ENCODE measurements at regions not wholly inside any gene's neighbourhood (a gene's known extent, or its start where the extent isn't known, plus 50 kb on each side); places are given as distances from the start of the nearest gene placed in this dataset.

- DNase-seq (ENCODE audit: low spot score in 2 of 2) (no peak), ATAC-seq (no peak)
- no peak overlapping the region for H3K27ac Mint-ChIP-seq
- H3K36me3 Mint-ChIP-seq, result no peaks in the 10 kb centered on the region
- H3K9me3 Mint-ChIP-seq, result no peaks in the 10 kb centered on the region
Observed at GRCh38 chr10:44468525-44468924, 83.6 kb upstream of the CXCL12 start.

- no peak for ATAC-seq
- no peaks in the 10 kb centered on the region for H3K9me3 Mint-ChIP-seq
- H3K36me3 Mint-ChIP-seq, result no peaks in the 10 kb centered on the region
Observed at GRCh38 chr10:44468965-44469364, 84.1 kb upstream of the CXCL12 start.

GRCh38 chr10:44470784-44471183 lies 85.9 kb upstream of the CXCL12 start:
- Mint-ChIP-seq H3K27ac (no peak overlapping the region), H3K36me3 (no peaks in the 10 kb centered on the region), H3K9me3 (no peaks in the 10 kb centered on the region)
- no peak for ATAC-seq
- no peak for DNase-seq (ENCODE audit: low spot score in 2 of 2)

More at GRCh38 chr10:44468965-44469364, 84.1 kb upstream of the CXCL12 start:
- no peak overlapping the region for H3K27ac Mint-ChIP-seq
- no peak for DNase-seq (ENCODE audit: low spot score in 2 of 2)

GRCh38 chr10:44471410-44471809 lies 86.5 kb upstream of the CXCL12 start:
- H3K27ac Mint-ChIP-seq, result no peak overlapping the region
- no peak for DNase-seq (ENCODE audit: low spot score in 2 of 2)
- peaks cover 0 to 3% of the 10 kb centered on the region in 2 donors for H3K9me3 Mint-ChIP-seq
- H3K36me3 Mint-ChIP-seq, result no peaks in the 10 kb centered on the region
- ATAC-seq, result no peak

- peaks cover 0 to 5% of the 10 kb centered on the region in 2 donors for H3K9me3 Mint-ChIP-seq
- no peaks in the 10 kb centered on the region for H3K36me3 Mint-ChIP-seq
- no peak overlapping the region for H3K27ac Mint-ChIP-seq
- ATAC-seq (no peak), DNase-seq (ENCODE audit: low spot score in 2 of 2) (no peak)
Observed at GRCh38 chr10:44473146-44473545, 88.2 kb upstream of the CXCL12 start.

GRCh38 chr10:44476409-44477045 lies 91.6 kb upstream of the CXCL12 start:
- DNase-seq (ENCODE audit: low spot score in 2 of 2) (no peak), ATAC-seq (no peak)
- peaks cover 3 to 14% of the 10 kb centered on the region in 2 donors for H3K9me3 Mint-ChIP-seq
- no peak overlapping the region for H3K27ac Mint-ChIP-seq
- peaks cover 0 to 5% of the 10 kb centered on the region in 2 donors for H3K36me3 Mint-ChIP-seq

GRCh38 chr10:44477046-44477425 lies 92.1 kb upstream of the CXCL12 start:
- no peak for ATAC-seq
- no peak for DNase-seq (ENCODE audit: low spot score in 2 of 2)
- peaks cover 0 to 7% of the 10 kb centered on the region in 2 donors for H3K36me3 Mint-ChIP-seq
- H3K27ac Mint-ChIP-seq, result no peak overlapping the region
- H3K9me3 Mint-ChIP-seq, result peaks cover 5 to 16% of the 10 kb centered on the region in 2 donors

GRCh38 chr10:44478040-44478439 lies 93.1 kb upstream of the CXCL12 start:
- Mint-ChIP-seq H3K27ac (no peak overlapping the region), H3K36me3 (peaks cover 0 to 7% of the 10 kb centered on the region in 2 donors), H3K9me3 (peaks cover 9 to 19% of the 10 kb centered on the region in 2 donors)
- DNase-seq (ENCODE audit: low spot score in 2 of 2) (no peak), ATAC-seq (no peak)

- Mint-ChIP-seq H3K9me3 (peaks cover 9 to 19% of the 10 kb centered on the region in 2 donors), H3K27ac (no peak overlapping the region), H3K36me3 (peaks cover 0 to 7% of the 10 kb centered on the region in 2 donors)
- ATAC-seq, result no peak
- no peak for DNase-seq (ENCODE audit: low spot score in 2 of 2)
Observed at GRCh38 chr10:44478876-44479705, 94.2 kb upstream of the CXCL12 start.

- H3K36me3 Mint-ChIP-seq, result peaks cover 0 to 23% of the 10 kb centered on the region in 2 donors
- H3K9me3 Mint-ChIP-seq, result peaks cover 11 to 22% of the 10 kb centered on the region in 2 donors
- ATAC-seq (no peak), DNase-seq (ENCODE audit: low spot score in 2 of 2) (no peak)
- no peak overlapping the region for H3K27ac Mint-ChIP-seq
Observed at GRCh38 chr10:44492678-44493077, 107.8 kb upstream of the CXCL12 start.

- ATAC-seq (no peak), DNase-seq (ENCODE audit: low spot score in 2 of 2) (no peak)
- H3K27ac Mint-ChIP-seq, result no peak overlapping the region
- peaks cover 0 to 8% of the 10 kb centered on the region in 2 donors for H3K9me3 Mint-ChIP-seq
- no peaks in the 10 kb centered on the region for H3K36me3 Mint-ChIP-seq
Observed at GRCh38 chr10:44498222-44498621, 113.3 kb upstream of the CXCL12 start.

- H3K9me3 Mint-ChIP-seq, result peaks cover 0 to 13% of the 10 kb centered on the region in 2 donors
- H3K36me3 Mint-ChIP-seq, result no peaks in the 10 kb centered on the region
- DNase-seq (ENCODE audit: low spot score in 2 of 2), result no peak
Observed at GRCh38 chr10:44500451-44500850, 115.6 kb upstream of the CXCL12 start.

GRCh38 chr10:44506386-44506785 lies 121.5 kb upstream of the CXCL12 start:
- Mint-ChIP-seq H3K9me3 (peaks cover 0 to 9% of the 10 kb centered on the region in 2 donors), H3K27ac (no peak overlapping the region), H3K36me3 (no peaks in the 10 kb centered on the region)
- ATAC-seq (no peak), DNase-seq (ENCODE audit: low spot score in 2 of 2) (no peak)

More at GRCh38 chr10:44500451-44500850, 115.6 kb upstream of the CXCL12 start:
- H3K27ac Mint-ChIP-seq, result no peak overlapping the region
- no peak for ATAC-seq

GRCh38 chr10:44510379-44511115 lies 125.7 kb upstream of the CXCL12 start:
- H3K36me3 Mint-ChIP-seq, result no peaks in the 10 kb centered on the region
- H3K9me3 Mint-ChIP-seq, result no peaks in the 10 kb centered on the region
- ATAC-seq (no peak), DNase-seq (ENCODE audit: low spot score in 2 of 2) (no peak)
- no peak overlapping the region for H3K27ac Mint-ChIP-seq

- Mint-ChIP-seq H3K36me3 (no peaks in the 10 kb centered on the region), H3K27ac (no peak overlapping the region), H3K9me3 (no peaks in the 10 kb centered on the region)
- ATAC-seq (no peak), DNase-seq (ENCODE audit: low spot score in 2 of 2) (no peak)
Observed at GRCh38 chr10:44511166-44511565, 126.3 kb upstream of the CXCL12 start.

GRCh38 chr10:44511601-44512000 lies 126.7 kb upstream of the CXCL12 start:
- DNase-seq (ENCODE audit: low spot score in 2 of 2), result no peak
- ATAC-seq, result no peak
- Mint-ChIP-seq H3K27ac (no peak overlapping the region), H3K36me3 (no peaks in the 10 kb centered on the region), H3K9me3 (no peaks in the 10 kb centered on the region)

- DNase-seq (ENCODE audit: low spot score in 2 of 2), result no peak
- Mint-ChIP-seq H3K9me3 (no peaks in the 10 kb centered on the region), H3K36me3 (no peaks in the 10 kb centered on the region), H3K27ac (no peak overlapping the region)
- ATAC-seq, result no peak
Observed at GRCh38 chr10:44512431-44513022, 127.6 kb upstream of the CXCL12 start.

All from activated naive CD4-positive, alpha-beta T cell treated with anti-CD3 and anti-CD28 coated beads, Interleukin-2, amount 50 U/mL, for 72 hours (primary cell).